ENCODE measurements at regions not wholly inside any gene's neighbourhood (a gene's known extent, or its start where the extent isn't known, plus 50 kb on each side); places are given as distances from the start of the nearest gene placed in this dataset.

DNA sequence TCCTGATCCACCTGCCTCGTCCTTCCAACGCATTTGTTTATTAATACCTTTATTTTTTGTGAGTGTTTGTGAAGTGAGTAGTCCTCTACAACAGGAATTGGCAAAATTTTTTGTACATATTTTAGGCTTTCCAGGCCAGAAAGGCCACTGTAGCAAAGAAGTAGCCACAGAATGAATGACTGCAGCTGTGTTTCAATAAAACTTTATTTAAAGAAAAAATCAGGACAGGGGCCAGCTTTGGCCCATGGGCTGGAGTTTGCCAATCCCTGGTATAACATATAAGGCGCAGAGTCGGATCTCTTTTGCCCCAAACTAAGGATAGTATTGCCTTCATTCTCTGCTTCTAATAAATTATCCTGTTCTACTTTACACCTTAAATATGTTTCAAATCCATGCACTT lies 198.0 kb upstream of the COX10 start:
- CTCF ChIA-PET: no interaction called here
- POLR2A ChIA-PET: no interaction called here
- no peak for TF ChIP-seq POLR2AphosphoS5 (IDR thresholded peaks at IDR 0.05; ENCODE audit: low read depth, low read length)
- TF ChIP-seq, protein P1, sequence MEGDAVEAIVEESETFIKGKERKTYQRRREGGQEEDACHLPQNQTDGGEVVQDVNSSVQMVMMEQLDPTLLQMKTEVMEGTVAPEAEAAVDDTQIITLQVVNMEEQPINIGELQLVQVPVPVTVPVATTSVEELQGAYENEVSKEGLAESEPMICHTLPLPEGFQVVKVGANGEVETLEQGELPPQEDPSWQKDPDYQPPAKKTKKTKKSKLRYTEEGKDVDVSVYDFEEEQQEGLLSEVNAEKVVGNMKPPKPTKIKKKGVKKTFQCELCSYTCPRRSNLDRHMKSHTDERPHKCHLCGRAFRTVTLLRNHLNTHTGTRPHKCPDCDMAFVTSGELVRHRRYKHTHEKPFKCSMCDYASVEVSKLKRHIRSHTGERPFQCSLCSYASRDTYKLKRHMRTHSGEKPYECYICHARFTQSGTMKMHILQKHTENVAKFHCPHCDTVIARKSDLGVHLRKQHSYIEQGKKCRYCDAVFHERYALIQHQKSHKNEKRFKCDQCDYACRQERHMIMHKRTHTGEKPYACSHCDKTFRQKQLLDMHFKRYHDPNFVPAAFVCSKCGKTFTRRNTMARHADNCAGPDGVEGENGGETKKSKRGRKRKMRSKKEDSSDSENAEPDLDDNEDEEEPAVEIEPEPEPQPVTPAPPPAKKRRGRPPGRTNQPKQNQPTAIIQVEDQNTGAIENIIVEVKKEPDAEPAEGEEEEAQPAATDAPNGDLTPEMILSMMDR (IDR thresholded peaks at IDR 0.05): no peak
- no peak for TF ChIP-seq SIN3A (IDR thresholded peaks at IDR 0.05; ENCODE audit: borderline replicate concordance, insufficient read depth, low read depth, low read length)
- no peak for TF ChIP-seq TCF7L2 (IDR thresholded peaks at IDR 0.05; ENCODE audit: low read depth, low read length)
- no peak for TF ChIP-seq REST (IDR thresholded peaks at IDR 0.05; ENCODE audit: insufficient read depth in 1 of 2, low read depth in 2 of 2, low read length in 1 of 2)
- in situ Hi-C loops (cut with HindIII; ENCODE audit: low pct_unique_long_range_greater_than_20kb, low sequenced_read_pairs): no loop called here
- no TSS peak for BruUV-seq (replicated peaks)
- no peak for ATAC-seq
- no peak for DNase-seq (ENCODE audit: low read depth, low spot score)
- Histone ChIP-seq H3K27me3 (ENCODE audit: control insufficient read depth, insufficient read depth, low read length) (no peaks in the 10 kb centered on the region), H3K36me3 (ENCODE audit: control insufficient read depth, insufficient read depth, low read length) (no peaks in the 10 kb centered on the region), H3K4me1 (ENCODE audit: control insufficient read depth, insufficient read depth, low read length) (no peaks in the 10 kb centered on the region), H3K4me3 (ENCODE audit: low read depth in 2 of 2, low read length in 2 of 2) (no peak overlapping the region), H3K9me3 (ENCODE audit: control insufficient read depth, insufficient read depth, low read depth, low read length) (no peaks in the 10 kb centered on the region), H3K27ac (ENCODE audit: low read length) (no peak overlapping the region)
- intact Hi-C loops (cut with micrococcal nuclease; ENCODE audit: unreplicated experiment): no loop called here

GRCh38 chr17:13874134-13874533 lies 195.2 kb upstream of the COX10 start:
- ATAC-seq: no peak
- Histone ChIP-seq H3K4me3 (ENCODE audit: low read depth in 2 of 2, low read length in 2 of 2) (no peak overlapping the region), H3K9me3 (ENCODE audit: control insufficient read depth, insufficient read depth, low read depth, low read length) (no peaks in the 10 kb centered on the region), H3K4me1 (ENCODE audit: control insufficient read depth, insufficient read depth, low read length) (no peaks in the 10 kb centered on the region), H3K36me3 (ENCODE audit: control insufficient read depth, insufficient read depth, low read length) (no peaks in the 10 kb centered on the region), H3K27me3 (ENCODE audit: control insufficient read depth, insufficient read depth, low read length) (no peaks in the 10 kb centered on the region), H3K27ac (ENCODE audit: low read length) (no peak overlapping the region)
- TF ChIP-seq, protein P1 (IDR thresholded peaks at IDR 0.05): no peak
- TF ChIP-seq POLR2AphosphoS5 (IDR thresholded peaks at IDR 0.05; ENCODE audit: low read depth, low read length) (no peak), TCF7L2 (IDR thresholded peaks at IDR 0.05; ENCODE audit: low read depth, low read length) (no peak), SIN3A (IDR thresholded peaks at IDR 0.05; ENCODE audit: borderline replicate concordance, insufficient read depth, low read depth, low read length) (no peak), REST (IDR thresholded peaks at IDR 0.05; ENCODE audit: insufficient read depth in 1 of 2, low read depth in 2 of 2, low read length in 1 of 2) (no peak)
- ChIA-PET CTCF (no interaction called here), POLR2A (no interaction called here)
- in situ Hi-C loops (cut with HindIII; ENCODE audit: low pct_unique_long_range_greater_than_20kb, low sequenced_read_pairs): no loop called here
- no peak for DNase-seq (ENCODE audit: low read depth, low spot score)
- BruUV-seq (replicated peaks): no TSS peak
- intact Hi-C loops (cut with micrococcal nuclease; ENCODE audit: unreplicated experiment): no loop called here
